HepG2 (cell line): ENCODE measurements at regions not wholly inside any gene's neighbourhood (a gene's known extent, or its start where the extent isn't known, plus 50 kb on each side); places are given as distances from the start of the nearest gene placed in this dataset.

Experiments used
- ATAC-seq: fragments of 200-7000 bp; cut with Tn5 transposase; 3 replicates; pipeline ENCODE4 v1.9.1; 2020; ENCODE audit warnings: mild to moderate bottlenecking, moderate library complexity
- BruUV-seq: library from RNA; stranded (reverse); fragments of 400-500 nt; replicated peaks from 2 replicates; lab custom pipeline; 2021; lab: Mats Ljungman, UMichigan
- CTCF ChIA-PET: fragments of 300-600 bp; formaldehyde crosslinking; extraction: SDS; loops from one replicate; lab custom pipeline; 2021; ENCODE audit warnings: low total read pairs, inconsistent platforms, low intra/inter-chr PET ratio; lab: Yijun Ruan, JAX
- POLR2A ChIA-PET: fragments of 350-600 bp; sonication (Branson Sonifier 250); formaldehyde crosslinking; loops from one replicate; lab custom pipeline; 2020; ENCODE audit warnings: antibody characterized with exemption, inconsistent platforms; lab: Yijun Ruan, JAX
- DNase-seq: peaks from one replicate; pipeline ENCODE4 v3.0.0-alpha.2; 2015; ENCODE audit warnings: low spot score
- FAIRE-seq: peaks from 3 replicates; lab custom pipeline; 2011; peaks lifted over from hg19 to GRCh38; lab: Jason Lieb, UNC
- H2AFZ ChIP-seq: one replicate; pipeline ENCODE4 v1.6.1; 2011; ENCODE audit warnings: low read length, inconsistent platforms
- H3K27ac ChIP-seq: fragments of 300-600 bp; 3 replicates; pipeline ENCODE4 v1.8.0; 2011; ENCODE audit warnings: mixed run types, mild to moderate bottlenecking, mixed read lengths, low read length, inconsistent platforms; ENCODE audit not compliant: insufficient read depth; ENCODE audit errors: extremely low read length
- H3K27me3 ChIP-seq, 2 experiments: fragments of 200-600 bp in 1 of 2; 2 replicates in 1 of 2; 3 replicates in 1 of 2; pipeline versions ENCODE4 v1.6.0 to v1.8.0; 2011; ENCODE audit warnings: low read length in 2 of 2, mild to moderate bottlenecking in 2 of 2, moderate library complexity in 2 of 2, inconsistent platforms in 1 of 2; ENCODE audit not compliant: insufficient read depth in 2 of 2, control insufficient read depth in 1 of 2
- H3K36me3 ChIP-seq, 2 experiments: fragments of 200-600 bp in 1 of 2; replicated peaks in 1 of 2; 2 replicates in 1 of 2; 3 replicates in 1 of 2; pipeline versions ENCODE4 v1.5.1 to v1.8.0; 2011; ENCODE audit warnings: low read length in 2 of 2, inconsistent platforms in 1 of 2; ENCODE audit not compliant: insufficient read depth in 2 of 2, control insufficient read depth in 1 of 2
- H3K4me1 ChIP-seq: 2 replicates; pipeline ENCODE4 v1.5.1; 2012; ENCODE audit warnings: low read length, inconsistent platforms; ENCODE audit not compliant: insufficient read depth
- H3K4me2 ChIP-seq: 2 replicates; pipeline ENCODE4 v1.6.0; 2011; ENCODE audit warnings: low read depth, low read length, inconsistent platforms
- H3K4me3 ChIP-seq, 3 experiments: fragments of 200-600 bp in 1 of 3; sonication (generic), shearing (Covaris generic) in 1 of 3; replicated peaks in 1 of 3; 2 replicates each; pipeline ENCODE4 v1.5.1; 2011 to 2016; ENCODE audit warnings: low read length in 3 of 3, inconsistent platforms in 2 of 3, low read depth in 2 of 3, mild to moderate bottlenecking in 2 of 3, control low read depth in 1 of 3, mixed read lengths in 1 of 3; ENCODE audit not compliant: insufficient read depth in 1 of 3
- H3K79me2 ChIP-seq: one replicate; pipeline ENCODE4 v1.6.1; 2011; ENCODE audit warnings: low read length, inconsistent platforms; ENCODE audit not compliant: insufficient read depth
- H3K9ac ChIP-seq: 2 replicates; pipeline ENCODE4 v1.6.0; 2011; ENCODE audit warnings: mild to moderate bottlenecking, low read depth, low read length, inconsistent platforms; ENCODE audit not compliant: insufficient read depth
- H3K9me3 ChIP-seq: 2 replicates; pipeline ENCODE4 v1.5.1; 2012; ENCODE audit warnings: mild to moderate bottlenecking, low read length
- H4K20me1 ChIP-seq: 2 replicates; pipeline ENCODE4 v1.6.0; 2011; ENCODE audit warnings: inconsistent platforms, mild to moderate bottlenecking, low read length, moderate library complexity; ENCODE audit not compliant: insufficient read depth
- BORCS8-MEF2B ChIP-seq: sonication (generic); formaldehyde crosslinking; IDR thresholded peaks from 2 replicates; pipeline ENCODE4 v1.8.0; 2022; ENCODE audit warnings: mild to moderate bottlenecking, missing genetic modification reagents
- ETV5 ChIP-seq: IDR thresholded peaks from 2 replicates; pipeline ENCODE4 v1.6.1; 2018; ENCODE audit warnings: missing biosample characterization, missing genetic modification reagents, inconsistent platforms, borderline replicate concordance
- FIP1L1 ChIP-seq: fragments of 200-400 bp; formaldehyde crosslinking; IDR thresholded peaks from 2 replicates; pipeline ENCODE4 v1.6.1; 2018; ENCODE audit warnings: low read depth, mild to moderate bottlenecking, low read length, moderate library complexity, borderline replicate concordance; ENCODE audit not compliant: insufficient read depth
- FOSL1 ChIP-seq: sonication (generic); formaldehyde crosslinking; IDR thresholded peaks from 2 replicates; pipeline ENCODE4 v1.9.0; 2021; ENCODE audit warnings: missing genetic modification reagents, borderline replicate concordance
- HNRNPH1 ChIP-seq: fragments of 200-400 bp; formaldehyde crosslinking; optimal IDR thresholded peaks from 2 replicates; pipeline ENCODE3; 2017; ENCODE audit warnings: mild to moderate bottlenecking, low read depth, low read length
- IKZF5 ChIP-seq: IDR thresholded peaks from 2 replicates; pipeline ENCODE4 v1.6.1; 2018; ENCODE audit warnings: missing genetic modification reagents, mild to moderate bottlenecking, missing compliant biosample characterization
- MZF1 ChIP-seq: sonication (generic); formaldehyde crosslinking; IDR thresholded peaks from 2 replicates; pipeline ENCODE4 v1.8.1; 2023; ENCODE audit warnings: mild to moderate bottlenecking, missing genetic modification reagents, borderline replicate concordance
- RFX3 ChIP-seq: IDR thresholded peaks from 2 replicates; pipeline ENCODE4 v1.6.1; 2016; ENCODE audit warnings: missing biosample characterization, missing genetic modification reagents
- RNF2 ChIP-seq: fragments of 450-650 bp; conservative IDR thresholded peaks from 2 replicates; pipeline ENCODE4 v1.6.1; 2016; ENCODE audit warnings: low read depth
- ZKSCAN8 ChIP-seq: IDR thresholded peaks from 2 replicates; pipeline ENCODE4 v1.6.1; 2016; ENCODE audit warnings: borderline replicate concordance, missing genetic modification reagents, missing compliant biosample characterization
- ZNF3 ChIP-seq: IDR thresholded peaks from 2 replicates; pipeline ENCODE4 v1.7.0; 2017; ENCODE audit warnings: inconsistent platforms
- ZNF460 ChIP-seq: sonication (generic); formaldehyde crosslinking; IDR thresholded peaks from 2 replicates; pipeline ENCODE4 v1.5.1; 2020; ENCODE audit warnings: missing genetic modification reagents, mild to moderate bottlenecking, borderline replicate concordance
- ZNF781 ChIP-seq: sonication (generic); formaldehyde crosslinking; IDR thresholded peaks from 2 replicates; pipeline ENCODE4 v1.5.1; 2020; ENCODE audit warnings: borderline replicate concordance, mild to moderate bottlenecking, missing genetic modification reagents; ENCODE audit errors: not compliant biosample characterization
- WGBS: methylation state at CpG from one replicate; pipeline ENCODE4 v1.1.6; 2017; ENCODE audit warnings: low lambda C conversion rate; 5-methylcytosine and 5-hydroxymethylcytosine counted together
- in situ Hi-C: cut with HindIII; loops from 2 replicates; pipeline ENCODE4 v1.10.0; 2017; ENCODE audit warnings: low pct_unique_long_range_greater_than_20kb; ENCODE audit not compliant: extremely low pct_ligation_motif_present
- intact Hi-C: fragments of 100-400 bp; cut with micrococcal nuclease; formaldehyde crosslinking; loops from one replicate; pipeline ENCODE4 v1.10.0; 2022; ENCODE audit not compliant: unreplicated experiment
- TF ChIP-seq, protein P1 (sequence below): sonication (generic); formaldehyde crosslinking; IDR thresholded peaks from 2 replicates; pipeline ENCODE4 v1.4.0; 2020; ENCODE audit warnings: mild to moderate bottlenecking, missing genetic modification reagents
- TF ChIP-seq, protein P2 (sequence below): sonication (generic); formaldehyde crosslinking; IDR thresholded peaks from 2 replicates; pipeline ENCODE4 v1.9.0; 2022; ENCODE audit warnings: missing genetic modification reagents, mild to moderate bottlenecking, borderline replicate concordance
- TF ChIP-seq, protein P3 (sequence below): sonication (generic); formaldehyde crosslinking; IDR thresholded peaks from 2 replicates; pipeline ENCODE4 v1.5.0; 2020; ENCODE audit warnings: missing genetic modification reagents

DNA sequence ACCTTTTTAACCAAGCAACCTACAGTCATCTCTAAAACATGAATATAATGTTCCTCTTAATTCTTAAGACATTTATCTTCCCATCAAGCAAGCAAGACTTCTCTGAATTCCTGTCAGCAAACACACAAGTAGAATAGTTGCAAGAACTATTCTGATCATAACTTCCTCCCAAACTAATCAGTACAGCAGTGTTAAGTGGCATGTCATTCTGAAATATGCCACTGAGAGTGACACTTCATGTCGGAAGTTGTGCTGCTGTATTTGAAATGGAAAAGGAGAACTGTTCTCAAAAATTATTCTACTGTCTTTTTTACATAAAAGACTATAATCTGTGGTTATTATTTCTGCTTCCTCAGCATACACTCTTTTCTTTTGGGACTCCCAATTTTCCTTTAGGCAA, 546.6 kb downstream of the PCDH18 start:
- in situ Hi-C loops: no loop called here
- no peak overlapping the region for H3K4me2 ChIP-seq
- no peak for ATAC-seq
- TF ChIP-seq FOSL1 (CRISPR knock-in tag): no peak
- TF ChIP-seq ZKSCAN8 (CRISPR knock-in tag): no peak
- TF ChIP-seq, protein P1, sequence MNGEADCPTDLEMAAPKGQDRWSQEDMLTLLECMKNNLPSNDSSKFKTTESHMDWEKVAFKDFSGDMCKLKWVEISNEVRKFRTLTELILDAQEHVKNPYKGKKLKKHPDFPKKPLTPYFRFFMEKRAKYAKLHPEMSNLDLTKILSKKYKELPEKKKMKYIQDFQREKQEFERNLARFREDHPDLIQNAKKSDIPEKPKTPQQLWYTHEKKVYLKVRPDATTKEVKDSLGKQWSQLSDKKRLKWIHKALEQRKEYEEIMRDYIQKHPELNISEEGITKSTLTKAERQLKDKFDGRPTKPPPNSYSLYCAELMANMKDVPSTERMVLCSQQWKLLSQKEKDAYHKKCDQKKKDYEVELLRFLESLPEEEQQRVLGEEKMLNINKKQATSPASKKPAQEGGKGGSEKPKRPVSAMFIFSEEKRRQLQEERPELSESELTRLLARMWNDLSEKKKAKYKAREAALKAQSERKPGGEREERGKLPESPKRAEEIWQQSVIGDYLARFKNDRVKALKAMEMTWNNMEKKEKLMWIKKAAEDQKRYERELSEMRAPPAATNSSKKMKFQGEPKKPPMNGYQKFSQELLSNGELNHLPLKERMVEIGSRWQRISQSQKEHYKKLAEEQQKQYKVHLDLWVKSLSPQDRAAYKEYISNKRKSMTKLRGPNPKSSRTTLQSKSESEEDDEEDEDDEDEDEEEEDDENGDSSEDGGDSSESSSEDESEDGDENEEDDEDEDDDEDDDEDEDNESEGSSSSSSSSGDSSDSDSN (CRISPR knock-in tag): no peak
- no peak for TF ChIP-seq FIP1L1
- no peak for TF ChIP-seq ZNF460 (CRISPR knock-in tag)
- TF ChIP-seq ZNF3: no peak
- TF ChIP-seq, protein P2, sequence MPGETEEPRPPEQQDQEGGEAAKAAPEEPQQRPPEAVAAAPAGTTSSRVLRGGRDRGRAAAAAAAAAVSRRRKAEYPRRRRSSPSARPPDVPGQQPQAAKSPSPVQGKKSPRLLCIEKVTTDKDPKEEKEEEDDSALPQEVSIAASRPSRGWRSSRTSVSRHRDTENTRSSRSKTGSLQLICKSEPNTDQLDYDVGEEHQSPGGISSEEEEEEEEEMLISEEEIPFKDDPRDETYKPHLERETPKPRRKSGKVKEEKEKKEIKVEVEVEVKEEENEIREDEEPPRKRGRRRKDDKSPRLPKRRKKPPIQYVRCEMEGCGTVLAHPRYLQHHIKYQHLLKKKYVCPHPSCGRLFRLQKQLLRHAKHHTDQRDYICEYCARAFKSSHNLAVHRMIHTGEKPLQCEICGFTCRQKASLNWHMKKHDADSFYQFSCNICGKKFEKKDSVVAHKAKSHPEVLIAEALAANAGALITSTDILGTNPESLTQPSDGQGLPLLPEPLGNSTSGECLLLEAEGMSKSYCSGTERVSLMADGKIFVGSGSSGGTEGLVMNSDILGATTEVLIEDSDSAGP (CRISPR knock-in tag): no peak
- TF ChIP-seq, protein P3, sequence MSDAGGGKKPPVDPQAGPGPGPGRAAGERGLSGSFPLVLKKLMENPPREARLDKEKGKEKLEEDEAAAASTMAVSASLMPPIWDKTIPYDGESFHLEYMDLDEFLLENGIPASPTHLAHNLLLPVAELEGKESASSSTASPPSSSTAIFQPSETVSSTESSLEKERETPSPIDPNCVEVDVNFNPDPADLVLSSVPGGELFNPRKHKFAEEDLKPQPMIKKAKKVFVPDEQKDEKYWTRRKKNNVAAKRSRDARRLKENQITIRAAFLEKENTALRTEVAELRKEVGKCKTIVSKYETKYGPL: no peak
- TF ChIP-seq RNF2: no peak
- TF ChIP-seq MZF1 (CRISPR knock-in tag): no peak
- TF ChIP-seq IKZF5 (CRISPR knock-in tag): no peak
- no peak for TF ChIP-seq BORCS8-MEF2B (CRISPR knock-in tag)
- no peak for TF ChIP-seq HNRNPH1
- TF ChIP-seq ZNF781 (CRISPR knock-in tag): no peak
- no peak for TF ChIP-seq RFX3 (CRISPR knock-in tag)
- TF ChIP-seq ETV5 (CRISPR knock-in tag): no peak
- TF ChIP-seq, all 625 proteins: peak for 0
- WGBS: 0% methylated on average over 1 of the region's 1 CpG
- H2AFZ ChIP-seq: no peak overlapping the region
- no peak overlapping the region for H3K27ac ChIP-seq
- CTCF ChIA-PET: no interaction called here
- no peak for DNase-seq
- H4K20me1 ChIP-seq: no peaks in the 10 kb centered on the region
- H3K4me3 ChIP-seq: no peak overlapping the region
- intact Hi-C loops: no loop called here
- no peak overlapping the region for H3K9ac ChIP-seq
- H3K36me3 ChIP-seq: no peaks in the 10 kb centered on the region
- no peak for FAIRE-seq
- no peaks in the 10 kb centered on the region for H3K27me3 ChIP-seq
- BruUV-seq: no TSS peak
- H3K79me2 ChIP-seq: no peaks in the 10 kb centered on the region
- no peaks in the 10 kb centered on the region for H3K9me3 ChIP-seq
- POLR2A ChIA-PET: no interaction called here
- no peaks in the 10 kb centered on the region for H3K4me1 ChIP-seq
